ENCODE measurements at regions not wholly inside any gene's neighbourhood (a gene's known extent, or its start where the extent isn't known, plus 50 kb on each side); places are given as distances from the start of the nearest gene placed in this dataset.

GRCh38 chr15:85980946-85981345, 98.7 kb upstream of the AGBL1 start:
- TF ChIP-seq MAX (IDR thresholded peaks at IDR 0.05; ENCODE audit: low read depth, low read length) (no peak), CTCF (IDR thresholded peaks at IDR 0.05; ENCODE audit: low read depth, low read length) (no peak), POLR2A (IDR thresholded peaks at IDR 0.05; ENCODE audit: extremely low read depth, insufficient read length) (no peak), MYC (IDR thresholded peaks at IDR 0.05; ENCODE audit: low read depth, low read length) (no peak)
